CD4-positive, alpha-beta T cell treated with Interferon gamma for 1 hour (primary cell): ENCODE measurements at regions not wholly inside any gene's neighbourhood (a gene's known extent, or its start where the extent isn't known, plus 50 kb on each side); places are given as distances from the start of the nearest gene placed in this dataset.
"Not testable (repeated sequence)": the region's sequence is repeated elsewhere in the genome, so short reads cannot be mapped to it uniquely, and the experiment has no call there.

ENCODE experiments used
- DNase-seq: peaks from one replicate; pipeline ENCODE4 v3.0.0-alpha.2; 2020

DNA sequence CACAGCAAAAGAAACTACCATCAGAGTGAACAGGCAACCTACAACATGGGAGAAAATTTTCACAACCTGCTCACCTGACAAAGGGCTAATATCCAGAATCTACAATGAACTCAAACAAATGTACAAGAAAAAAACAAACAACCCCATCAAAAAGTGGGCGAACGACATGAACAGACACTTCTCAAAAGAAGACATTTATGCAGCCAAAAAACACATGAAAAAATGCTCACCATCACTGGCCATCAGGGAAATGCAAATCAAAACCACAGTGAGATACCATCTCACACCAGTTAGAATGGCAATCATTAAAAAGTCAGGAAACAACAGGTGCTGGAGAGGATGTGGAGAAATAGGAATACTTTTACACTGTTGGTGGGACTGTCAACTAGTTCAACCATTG lies 207.8 kb downstream of the USP6NL start:
- DNase-seq = not testable (repeated sequence)

DNA sequence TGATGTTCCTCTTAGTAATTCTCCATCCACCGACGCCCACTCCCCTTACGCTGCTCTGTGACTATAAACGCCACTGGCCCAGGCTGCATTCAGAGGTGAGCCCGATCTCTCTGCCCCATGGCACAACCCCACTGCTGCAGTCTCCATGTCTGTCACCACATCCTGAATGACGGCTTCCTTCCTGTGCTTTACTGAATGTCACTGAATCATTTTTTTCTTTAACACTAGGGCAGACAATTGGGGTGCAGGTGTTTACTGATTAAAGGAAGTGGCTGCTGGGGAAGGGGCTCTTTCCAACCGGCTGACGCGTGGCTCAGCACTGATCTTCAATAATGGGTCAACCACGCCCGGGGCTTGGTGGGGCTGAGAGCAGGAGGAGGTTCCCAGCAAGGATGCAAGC lies 208.3 kb downstream of the USP6NL start:
- DNase-seq = peak; percentile 65

DNA sequence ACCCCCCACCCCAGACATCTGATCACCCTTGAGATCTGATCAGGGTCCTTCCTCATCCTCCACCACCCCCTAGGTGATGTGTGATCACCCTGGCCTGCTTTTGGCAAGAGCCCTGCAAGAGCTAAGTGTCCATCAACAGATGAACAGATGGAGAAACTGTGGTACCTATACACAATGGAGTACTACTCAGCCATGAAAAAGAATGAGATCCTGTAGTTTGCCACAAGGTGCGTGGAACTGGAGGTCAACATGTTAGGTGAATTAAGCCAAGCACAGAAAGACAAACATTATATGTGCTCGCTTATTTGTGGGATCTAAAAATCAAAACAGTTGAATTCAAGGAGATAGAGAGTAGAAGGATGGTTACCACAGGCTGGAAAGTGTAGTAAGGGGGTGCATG lies 209.1 kb downstream of the USP6NL start:
- no peak for DNase-seq

DNA sequence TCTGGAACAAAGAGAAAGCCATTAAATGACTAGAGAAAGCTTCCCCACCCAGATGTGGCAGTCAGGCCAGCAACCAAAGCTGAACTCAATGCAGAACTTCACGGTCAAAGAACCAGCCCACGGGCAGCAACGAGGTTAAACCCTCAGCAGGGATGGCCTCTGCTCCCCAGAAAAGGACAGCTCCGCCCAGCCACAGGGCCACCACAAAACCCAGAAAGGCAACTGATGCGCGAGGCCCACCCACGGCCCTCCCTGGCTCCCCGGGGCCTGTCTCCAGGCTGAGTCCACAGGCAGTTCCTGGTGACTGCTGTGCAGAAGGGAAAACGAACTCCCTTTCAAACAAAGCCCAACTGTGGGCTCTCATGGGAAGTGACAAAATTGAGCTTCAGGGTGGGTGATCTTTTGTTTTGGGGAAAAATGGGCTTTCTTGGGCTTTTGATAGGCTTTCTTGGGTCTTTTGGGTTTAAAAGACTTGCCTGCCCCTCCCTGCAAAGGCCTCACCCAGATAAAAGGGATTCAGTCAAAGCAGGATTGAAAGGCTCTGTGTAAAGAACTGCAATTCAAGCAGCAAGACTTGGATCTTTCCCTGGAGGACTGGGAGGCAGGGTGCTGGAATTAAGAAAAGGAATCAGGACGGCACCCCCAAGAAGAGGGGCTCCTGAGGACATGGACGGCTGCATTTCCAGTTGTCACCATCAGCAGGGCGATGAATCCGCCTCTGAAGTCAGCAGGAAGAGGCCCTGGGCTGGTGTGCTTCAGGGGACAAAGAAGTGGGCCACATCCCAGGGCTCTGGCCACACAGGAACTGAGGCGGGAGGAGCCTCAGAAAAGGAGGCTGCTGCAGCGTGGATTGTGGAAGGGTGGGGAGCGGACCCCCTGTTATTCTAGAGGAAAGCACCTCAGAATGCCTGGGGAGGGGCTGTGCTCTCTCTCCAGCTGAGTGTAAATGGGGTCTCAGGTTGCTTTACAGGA lies 209.9 kb downstream of the USP6NL start:
- DNase-seq = no peak

DNA sequence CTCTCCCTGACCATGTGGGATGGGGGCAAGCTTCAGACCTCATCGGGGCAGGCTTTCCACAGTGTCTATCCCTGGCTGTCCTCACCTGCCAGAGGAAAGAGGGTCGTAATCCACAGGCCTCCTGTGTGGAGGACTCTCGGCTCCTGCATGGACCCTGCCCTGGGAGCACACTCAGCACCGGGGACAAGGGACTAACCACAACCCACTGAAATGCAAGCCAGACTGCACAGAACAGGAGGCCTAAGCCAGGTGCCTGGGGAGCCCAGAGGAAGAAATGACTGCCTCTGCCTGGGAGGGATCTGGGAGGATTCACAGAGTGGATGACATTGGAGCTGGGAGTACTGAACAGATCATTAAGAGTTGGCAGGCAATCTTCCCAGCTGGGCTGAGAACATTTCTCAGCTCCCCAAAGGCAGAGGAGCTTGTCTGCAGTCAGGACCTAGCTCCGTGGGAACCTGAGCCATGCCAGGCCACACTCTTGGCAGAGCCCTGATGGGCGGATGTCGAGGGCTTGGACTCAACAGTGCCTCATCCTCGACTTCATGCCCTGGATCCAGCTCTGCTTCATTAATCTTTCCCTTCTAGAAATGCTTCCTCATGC lies 213.4 kb downstream of the USP6NL start:
- no peak for DNase-seq

DNA sequence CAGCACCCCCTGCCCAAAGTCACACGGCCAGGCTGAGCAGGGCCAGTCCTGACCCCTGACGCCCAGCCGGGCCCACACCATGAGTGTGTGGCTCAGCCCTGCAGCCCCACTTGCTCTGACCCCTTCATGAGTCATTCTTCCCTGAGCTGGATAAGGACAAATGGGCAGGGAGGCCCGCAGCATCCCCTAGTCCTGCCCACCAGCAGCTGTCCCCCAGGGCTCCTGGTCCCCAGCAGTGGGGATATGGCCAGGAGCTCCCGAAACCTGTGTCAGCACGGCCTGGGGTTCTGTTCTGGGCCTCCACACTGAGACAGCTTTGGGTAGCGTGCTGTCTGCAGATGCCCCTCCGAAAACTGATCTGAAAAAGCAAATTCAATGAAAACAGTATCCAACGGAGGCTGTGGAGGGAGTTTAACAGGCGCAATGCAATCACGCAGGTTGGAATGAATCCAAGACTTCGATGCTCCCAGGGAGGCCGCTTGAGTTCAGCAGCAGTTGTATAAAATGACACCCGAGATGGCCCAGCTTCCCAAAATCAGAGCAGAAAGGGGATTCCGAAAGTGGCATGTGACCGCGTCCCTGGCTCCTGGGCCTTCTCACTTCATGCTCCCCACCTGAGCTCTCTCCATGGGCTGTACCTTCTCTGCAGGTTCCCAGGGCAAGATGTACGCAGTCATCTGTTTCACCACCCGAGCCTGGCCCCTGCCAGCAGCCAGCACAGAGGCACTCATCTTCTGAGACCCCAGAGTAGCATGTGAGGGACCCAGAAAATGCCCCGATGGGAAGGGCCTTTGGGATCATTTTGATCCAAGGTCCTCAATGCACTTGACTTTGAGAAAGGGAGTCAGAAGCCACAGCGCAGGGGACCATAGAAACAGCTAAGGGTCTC lies 214.1 kb downstream of the USP6NL start:
- DNase-seq = no peak

DNA sequence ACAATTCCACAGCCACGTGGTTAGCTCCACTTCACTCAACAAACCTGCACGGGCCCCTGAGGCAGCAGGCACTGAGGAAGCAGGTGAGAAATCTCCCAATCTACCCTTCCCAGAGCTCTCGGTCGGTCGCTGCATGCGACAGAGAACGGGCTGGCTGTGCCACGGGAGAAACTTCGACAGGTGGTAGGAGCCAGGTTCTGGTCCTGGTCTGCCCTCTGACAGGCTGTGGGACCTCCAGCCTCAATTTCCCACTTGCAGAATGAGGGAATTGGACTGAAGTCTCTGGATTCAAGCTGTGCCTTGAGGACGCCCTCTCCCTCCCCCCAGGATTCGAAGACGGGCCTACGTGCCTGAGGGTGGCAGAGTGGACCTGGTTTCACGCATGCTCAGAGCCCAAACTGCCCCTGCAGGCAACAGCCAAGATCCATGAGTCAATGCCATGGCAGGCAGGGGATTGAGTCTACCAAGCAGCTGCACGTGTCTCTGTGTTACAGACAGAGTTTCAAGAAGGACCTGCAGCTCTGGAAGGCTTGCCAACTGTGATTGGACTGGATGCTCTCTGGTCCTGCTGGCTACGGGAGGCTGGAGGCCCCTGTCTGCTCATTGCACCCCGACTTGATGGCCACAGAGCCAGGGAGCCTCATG lies 215.0 kb downstream of the USP6NL start:
- no peak for DNase-seq

DNA sequence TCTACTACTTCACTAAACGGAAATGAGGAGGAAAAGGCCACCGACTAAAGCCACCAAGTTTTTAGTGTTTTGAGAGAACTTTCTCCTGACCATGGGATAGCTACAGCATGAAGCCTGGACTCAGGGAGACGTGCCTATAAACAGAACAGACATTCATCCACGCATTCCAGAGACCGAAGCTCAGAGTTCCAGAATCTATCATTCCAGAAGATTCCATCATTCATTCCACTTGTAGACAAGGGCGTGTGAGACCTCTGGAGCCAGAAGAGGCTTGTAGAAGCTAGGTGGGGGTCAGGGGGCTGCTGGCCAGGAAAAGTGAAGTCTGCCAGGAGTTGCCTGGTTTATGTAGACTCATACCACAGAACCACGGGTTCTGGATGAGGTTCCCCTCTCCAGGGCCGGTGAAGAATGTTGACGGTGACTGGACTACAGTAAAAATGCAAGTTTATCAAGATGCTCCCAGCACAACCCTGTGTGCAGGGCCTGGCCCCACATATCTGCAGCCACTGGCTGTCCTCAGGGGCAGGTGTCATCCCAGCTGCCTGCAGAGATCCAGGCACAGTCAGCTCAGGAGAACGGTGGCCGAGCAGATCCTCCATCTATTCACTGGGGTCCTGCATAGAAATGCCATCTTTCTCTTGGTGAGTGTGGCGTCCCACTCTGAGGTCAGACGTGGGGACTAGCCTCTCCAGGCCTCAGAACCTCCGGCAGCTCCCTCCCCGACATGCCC lies 215.7 kb downstream of the USP6NL start:
- DNase-seq = no peak

DNA sequence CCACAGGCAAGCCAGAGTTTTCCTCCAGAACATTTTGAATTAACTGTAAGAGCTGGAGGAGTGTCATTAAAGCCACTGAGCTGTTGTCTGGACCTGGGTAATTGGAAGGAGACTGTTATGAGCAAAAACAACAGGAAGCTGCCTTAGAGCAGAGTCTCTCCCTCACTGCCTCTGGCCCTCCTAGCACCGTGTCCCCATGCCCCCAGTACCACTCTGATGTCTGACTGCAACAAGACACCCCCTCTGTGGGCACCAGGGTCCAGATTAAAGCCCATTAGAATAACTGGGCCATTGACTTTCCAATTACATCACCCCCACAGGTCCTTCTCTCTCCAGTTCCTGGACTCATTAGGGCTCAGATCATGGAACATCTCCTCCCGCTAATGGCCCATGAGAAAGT lies 216.3 kb downstream of the USP6NL start:
- no peak for DNase-seq

DNA sequence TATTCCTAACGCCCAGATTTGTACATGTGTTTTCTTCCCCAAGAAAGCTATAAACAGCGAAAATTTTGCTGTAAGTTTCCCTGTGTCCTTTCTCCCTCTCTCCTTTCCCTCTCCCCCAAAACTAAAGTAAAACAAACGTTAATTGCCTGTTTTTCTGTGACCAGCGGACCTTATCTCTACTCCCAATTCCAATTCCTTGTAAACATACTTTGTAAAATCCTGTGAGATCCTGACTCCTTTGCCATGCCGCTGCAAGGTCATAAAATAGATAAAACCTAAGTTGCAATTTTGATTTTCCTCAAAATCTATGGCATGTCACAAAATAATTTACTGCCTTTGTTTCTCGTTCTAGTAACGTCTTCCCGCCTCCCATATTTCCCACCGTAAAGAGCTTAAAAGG lies 217.6 kb downstream of the USP6NL start:
- DNase-seq = no peak

DNA sequence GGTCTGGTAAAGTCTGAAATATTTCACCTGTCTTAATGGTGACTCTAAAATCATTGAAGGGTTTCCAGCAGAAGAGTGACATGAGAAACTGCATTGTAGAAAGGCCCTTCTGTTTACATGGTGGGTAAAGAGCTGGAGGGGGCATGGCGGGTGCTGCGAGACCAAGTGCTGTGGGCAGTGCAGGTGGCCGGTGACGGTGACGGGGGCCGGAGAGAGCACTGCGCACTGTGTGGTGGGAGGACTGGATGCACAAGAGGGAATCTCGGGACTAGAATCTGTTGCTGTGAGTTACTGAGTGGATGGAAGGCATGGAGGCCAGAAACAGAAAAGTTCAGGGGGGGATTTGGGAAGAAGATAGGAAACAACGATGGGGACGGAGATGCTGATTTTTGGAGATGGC lies 218.7 kb downstream of the USP6NL start:
- DNase-seq = no peak

DNA sequence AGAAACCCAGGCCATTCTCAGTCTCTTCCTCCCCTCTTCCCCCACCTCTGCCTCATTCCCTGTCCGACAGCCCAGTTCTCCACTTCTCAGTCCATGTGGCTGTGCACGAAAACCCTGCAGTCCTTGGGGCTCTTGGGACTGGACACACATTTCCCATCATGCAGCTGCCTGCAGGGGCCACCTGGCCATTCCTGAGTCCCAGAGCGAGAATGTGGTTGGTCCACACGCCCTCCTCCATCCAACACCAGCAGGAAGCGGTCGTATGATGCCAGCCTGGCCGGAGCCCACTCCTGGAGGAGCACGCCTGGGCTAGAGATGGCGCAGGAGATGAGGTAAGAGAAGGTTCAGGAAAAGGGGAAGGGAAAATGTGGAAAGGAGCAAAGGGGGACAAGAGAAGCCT lies 222.5 kb downstream of the USP6NL start:
- DNase-seq = no peak

DNA sequence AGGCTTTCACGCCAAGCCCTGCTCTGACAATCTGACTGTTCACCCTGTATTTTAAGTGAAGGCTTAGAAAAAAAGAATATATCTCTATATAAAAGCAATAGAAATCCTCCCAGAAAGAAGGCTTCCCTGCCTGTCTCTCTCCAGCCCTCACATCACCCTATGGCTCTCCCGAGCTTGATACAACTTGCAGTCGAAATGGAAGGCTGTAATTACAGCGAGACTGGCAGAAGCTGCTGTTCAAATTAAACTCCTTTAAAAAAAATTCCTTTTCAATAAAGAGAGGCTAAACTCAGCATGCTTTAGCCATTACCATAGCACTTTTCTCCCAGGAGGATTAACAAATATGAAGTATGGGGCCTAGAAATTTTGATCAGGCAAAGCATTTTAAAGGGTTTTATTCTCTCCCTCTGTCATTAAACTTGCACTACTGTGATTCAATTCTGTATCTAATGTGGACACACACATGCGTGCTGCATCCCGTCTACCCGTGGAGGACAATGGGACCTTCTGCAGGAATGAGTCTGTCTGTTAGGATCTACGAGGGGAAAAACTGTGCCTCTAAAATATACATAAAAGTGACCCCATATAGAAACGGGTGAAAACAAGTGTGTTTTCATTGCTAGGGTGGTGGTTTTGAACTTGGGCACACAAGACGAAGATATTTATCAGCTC lies 223.8 kb downstream of the USP6NL start:
- DNase-seq = no peak

DNA sequence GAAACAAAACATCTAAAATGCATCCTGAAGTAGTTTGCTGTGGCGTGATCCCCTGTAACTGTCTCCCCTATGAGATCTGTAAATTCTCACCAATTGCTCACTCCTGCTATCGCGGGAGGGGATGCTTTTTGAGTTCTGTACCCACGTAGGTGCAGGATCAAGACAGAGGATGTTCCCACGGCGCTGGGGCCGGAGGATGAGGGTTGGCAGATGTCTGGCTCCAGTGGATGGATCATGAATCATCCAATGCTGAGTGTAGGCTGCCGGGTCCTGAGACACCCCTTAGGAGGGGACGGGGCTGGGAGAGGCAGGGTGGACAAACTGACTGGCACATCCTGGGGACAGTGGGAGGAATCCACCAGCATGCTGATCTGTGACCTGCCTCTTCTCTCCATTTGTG lies 224.4 kb downstream of the USP6NL start:
- no peak for DNase-seq
